ENCODE measurements at regions not wholly inside any gene's neighbourhood (a gene's known extent, or its start where the extent isn't known, plus 50 kb on each side); places are given as distances from the start of the nearest gene placed in this dataset.

GRCh38 chr16:6684076-6684673, 648.5 kb upstream of the RBFOX1 start:
- Mint-ChIP-seq H3K4me3 (no peak overlapping the region), H3K9me3 (peaks cover 12% of the 10 kb centered on the region), H3K27ac (no peak overlapping the region), H3K27me3 (no peaks in the 10 kb centered on the region), H3K36me3 (ENCODE audit: low read depth) (no peaks in the 10 kb centered on the region), H3K4me1 (no peaks in the 10 kb centered on the region)
- POLR2A ChIA-PET = no interaction called here
- CTCF ChIA-PET = interaction anchor here (0.6 kb wide), 1 partner anchor 110 kb away, joined by 3 read pairs; no protein-coding TSS in a partner anchor
- no peak for DNase-seq

DNA sequence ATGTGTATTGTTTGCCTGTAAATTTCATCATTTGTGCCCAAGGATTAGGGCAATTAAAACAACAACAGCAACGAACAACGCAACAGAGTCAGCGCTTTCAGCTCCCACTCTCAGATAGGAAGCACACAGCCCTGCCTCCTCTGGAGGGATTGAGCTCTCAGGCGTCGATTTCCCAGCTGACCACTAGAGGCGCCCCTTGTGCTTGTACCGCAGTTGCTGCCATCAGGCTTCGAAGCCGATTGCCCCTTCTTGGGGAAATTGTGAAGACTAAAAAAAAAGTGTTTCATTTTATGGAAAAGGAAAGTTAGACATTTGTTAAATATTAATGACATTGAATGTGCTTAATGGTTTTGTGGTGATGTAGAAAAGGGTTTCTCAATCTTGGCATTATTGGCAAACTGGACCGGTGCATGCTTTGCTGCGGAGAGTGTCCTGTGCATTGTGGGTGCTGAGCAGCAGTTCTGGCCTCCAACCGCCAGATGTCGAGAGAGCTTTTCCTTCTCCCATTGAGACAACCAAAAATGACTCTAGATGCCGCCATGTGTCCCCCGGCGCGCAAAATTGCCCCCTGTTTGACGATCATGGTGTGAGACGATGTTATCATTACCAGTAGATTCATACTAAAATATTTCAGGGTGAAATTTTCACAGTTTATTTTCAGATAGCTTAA, 650.4 kb upstream of the RBFOX1 start:
- Mint-ChIP-seq H3K27me3 (no peaks in the 10 kb centered on the region), H3K4me1 (no peaks in the 10 kb centered on the region), H3K36me3 (ENCODE audit: low read depth) (no peaks in the 10 kb centered on the region), H3K9me3 (no peaks in the 10 kb centered on the region), H3K4me3 (no peak overlapping the region), H3K27ac (no peak overlapping the region)
- DNase-seq = no peak
- ChIA-PET CTCF (interaction anchor here (0.7 to 1.8 kb wide), 3 partner anchors 9 to 17 kb away, joined by 3 to 8 read pairs (median 4); no protein-coding TSS in a partner anchor), POLR2A (no interaction called here)

DNA sequence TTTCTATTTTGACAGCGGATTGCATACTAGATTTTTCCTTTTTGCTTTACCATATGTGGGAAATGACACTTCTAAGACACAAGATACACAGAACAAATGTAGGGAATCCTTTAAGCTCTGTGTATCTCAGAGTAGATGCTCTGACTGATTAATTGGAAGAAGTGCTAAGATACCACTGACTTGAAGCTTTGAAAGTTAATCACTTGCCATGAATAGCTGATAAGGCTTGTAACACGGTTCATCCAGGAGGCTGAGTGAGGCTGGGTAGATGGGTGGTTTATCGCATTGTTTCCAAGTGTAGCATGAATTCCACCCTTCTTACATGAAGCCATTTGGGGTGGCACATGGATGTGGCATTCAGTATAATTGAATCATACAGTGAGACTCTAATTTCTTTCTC, 654.1 kb upstream of the RBFOX1 start:
- ChIA-PET POLR2A (no interaction called here), CTCF (no interaction called here)
- H3K9me3 Mint-ChIP-seq = peaks cover 10% of the 10 kb centered on the region

DNA sequence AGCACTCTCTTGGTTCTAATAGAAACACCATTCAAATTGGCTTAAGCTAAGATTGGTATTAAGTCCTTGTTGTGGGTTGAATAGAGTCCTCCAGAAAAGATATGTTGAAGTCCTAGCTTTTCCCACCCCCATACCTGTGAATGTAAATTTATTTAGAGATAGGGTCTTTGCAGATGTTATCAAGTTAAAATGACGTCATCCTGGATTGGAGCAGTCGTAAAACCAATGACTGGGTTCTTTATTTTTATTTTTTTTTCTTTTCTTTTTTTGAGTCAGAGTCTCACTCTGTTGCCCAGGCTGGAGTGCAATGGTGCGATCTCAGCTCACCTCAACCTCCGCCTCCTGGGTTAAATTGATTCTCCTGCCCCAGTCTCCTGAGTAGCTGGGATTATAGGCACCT, 658.6 kb upstream of the RBFOX1 start:
- Mint-ChIP-seq H3K27me3 (no peaks in the 10 kb centered on the region), H3K4me1 (no peaks in the 10 kb centered on the region), H3K36me3 (ENCODE audit: low read depth) (no peaks in the 10 kb centered on the region), H3K9me3 (peaks cover 22% of the 10 kb centered on the region), H3K27ac (no peak overlapping the region), H3K4me3 (no peak overlapping the region)
- CTCF ChIA-PET = no interaction called here
- POLR2A ChIA-PET = no interaction called here
- DNase-seq = no peak

More for the DNA sequence above, 654.1 kb upstream of the RBFOX1 start:
- H3K4me1 Mint-ChIP-seq = no peaks in the 10 kb centered on the region
- H3K4me3 Mint-ChIP-seq = no peak overlapping the region
- no peak for DNase-seq
- H3K27ac Mint-ChIP-seq = no peak overlapping the region
- no peaks in the 10 kb centered on the region for H3K36me3 Mint-ChIP-seq (ENCODE audit: low read depth)
- H3K27me3 Mint-ChIP-seq = no peaks in the 10 kb centered on the region

DNA sequence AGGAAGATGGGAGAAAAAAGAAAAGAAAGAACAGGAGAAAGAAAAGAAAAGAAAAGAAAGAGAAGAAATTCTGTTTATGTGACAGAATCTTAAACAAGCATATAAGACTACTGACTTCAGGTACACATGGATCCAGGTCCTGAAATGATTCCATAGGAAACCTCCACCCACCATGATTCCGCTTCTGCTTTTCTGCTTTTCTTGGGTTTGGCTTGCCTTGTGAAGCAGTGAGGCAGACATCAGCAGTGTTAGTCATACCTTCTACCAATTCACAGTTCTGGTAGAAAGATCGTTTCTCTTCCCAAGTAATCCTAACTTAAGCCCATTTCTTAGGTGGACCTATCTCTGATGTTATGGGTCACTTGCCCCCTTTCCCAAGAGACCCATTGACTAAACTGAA, 660.1 kb upstream of the RBFOX1 start:
- H3K9me3 Mint-ChIP-seq = peaks cover 22% of the 10 kb centered on the region
- POLR2A ChIA-PET = no interaction called here
- H3K27ac Mint-ChIP-seq = no peak overlapping the region
- no peaks in the 10 kb centered on the region for H3K36me3 Mint-ChIP-seq (ENCODE audit: low read depth)
- CTCF ChIA-PET = no interaction called here
- H3K4me3 Mint-ChIP-seq = no peak overlapping the region
- H3K27me3 Mint-ChIP-seq = no peaks in the 10 kb centered on the region
- no peak for DNase-seq
- H3K4me1 Mint-ChIP-seq = no peaks in the 10 kb centered on the region

DNA sequence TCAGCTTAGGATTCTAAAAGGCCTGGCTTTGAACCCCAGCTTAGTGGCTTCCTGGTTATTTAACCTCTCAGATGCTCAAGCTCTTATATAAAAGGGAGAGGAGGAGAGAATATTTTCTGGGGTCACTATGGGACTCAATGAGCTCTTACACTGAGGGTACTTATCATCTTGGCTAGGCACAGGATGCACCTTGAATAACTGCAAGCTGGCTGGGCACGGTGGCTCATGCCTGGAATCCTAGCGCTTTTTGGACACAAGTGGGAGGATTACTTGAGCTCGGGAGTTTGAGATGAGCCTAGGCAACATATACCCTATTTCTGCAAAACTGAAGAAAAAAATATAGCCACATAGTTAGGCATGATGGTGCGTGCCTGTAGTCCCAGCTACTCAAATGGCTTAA, 665.3 kb upstream of the RBFOX1 start:
- no peak overlapping the region for H3K4me3 Mint-ChIP-seq
- H3K27ac Mint-ChIP-seq = no peak overlapping the region
- no peaks in the 10 kb centered on the region for H3K27me3 Mint-ChIP-seq
- H3K9me3 Mint-ChIP-seq = peaks cover 15% of the 10 kb centered on the region
- CTCF ChIA-PET = interaction anchor here (2.0 kb wide), 1 partner anchor 15 kb away, joined by 8 read pairs; no protein-coding TSS in a partner anchor
- no peak for DNase-seq
- no peaks in the 10 kb centered on the region for H3K36me3 Mint-ChIP-seq (ENCODE audit: low read depth)
- no peaks in the 10 kb centered on the region for H3K4me1 Mint-ChIP-seq
- POLR2A ChIA-PET = no interaction called here

- no peak for DNase-seq
- Mint-ChIP-seq H3K9me3 (peaks cover 12% of the 10 kb centered on the region), H3K36me3 (ENCODE audit: low read depth) (no peaks in the 10 kb centered on the region), H3K27ac (no peak overlapping the region), H3K27me3 (no peaks in the 10 kb centered on the region), H3K4me3 (no peak overlapping the region), H3K4me1 (no peaks in the 10 kb centered on the region)
- CTCF ChIA-PET = interaction anchor here (1.0 kb wide), 1 partner anchor 17 kb away, joined by 4 read pairs; no protein-coding TSS in a partner anchor
- POLR2A ChIA-PET = no interaction called here
Observed at GRCh38 chr16:6665126-6665525, 667.5 kb upstream of the RBFOX1 start.

DNA sequence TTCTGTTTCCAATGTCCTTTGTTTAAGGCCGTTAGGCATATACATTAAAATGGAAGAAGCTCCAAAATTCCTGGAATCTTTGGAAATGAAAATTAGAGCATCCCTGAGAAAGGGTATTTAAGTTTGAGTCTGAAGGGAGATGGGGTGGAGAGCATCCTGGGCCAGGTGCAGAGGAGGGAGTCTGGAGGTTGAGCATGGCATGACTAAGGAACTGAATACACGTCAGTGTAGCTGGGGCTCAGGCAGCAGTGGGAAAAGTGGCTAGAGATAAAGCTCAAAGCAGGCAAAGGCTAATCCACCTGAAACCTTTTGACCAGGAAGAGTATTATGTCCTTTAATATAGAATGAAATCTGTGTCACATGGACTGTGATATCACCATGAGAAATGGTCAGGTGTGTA, 669.0 kb upstream of the RBFOX1 start:
- Mint-ChIP-seq H3K27me3 (no peaks in the 10 kb centered on the region), H3K9me3 (peaks cover 10% of the 10 kb centered on the region), H3K4me1 (no peaks in the 10 kb centered on the region), H3K36me3 (ENCODE audit: low read depth) (no peaks in the 10 kb centered on the region), H3K4me3 (no peak overlapping the region), H3K27ac (no peak overlapping the region)
- ChIA-PET CTCF (no interaction called here), POLR2A (no interaction called here)
- no peak for DNase-seq

- POLR2A ChIA-PET = no interaction called here
- Mint-ChIP-seq H3K4me3 (no peak overlapping the region), H3K27ac (no peak overlapping the region), H3K9me3 (peaks cover 2% of the 10 kb centered on the region), H3K4me1 (no peaks in the 10 kb centered on the region), H3K27me3 (no peaks in the 10 kb centered on the region), H3K36me3 (ENCODE audit: low read depth) (no peaks in the 10 kb centered on the region)
- CTCF ChIA-PET = no interaction called here
- no peak for DNase-seq
Observed at GRCh38 chr16:6656760-6657159, 675.9 kb upstream of the RBFOX1 start.

- POLR2A ChIA-PET = no interaction called here
- Mint-ChIP-seq H3K9me3 (peaks cover 7% of the 10 kb centered on the region), H3K4me3 (no peak overlapping the region), H3K27ac (no peak overlapping the region), H3K4me1 (no peaks in the 10 kb centered on the region), H3K36me3 (ENCODE audit: low read depth) (no peaks in the 10 kb centered on the region), H3K27me3 (no peaks in the 10 kb centered on the region)
- no peak for DNase-seq
- CTCF ChIA-PET = interaction anchor here (0.7 kb wide), 1 partner anchor 22 kb away, joined by 3 read pairs; no protein-coding TSS in a partner anchor
Observed at GRCh38 chr16:6646891-6647290, 685.8 kb upstream of the RBFOX1 start.

DNA sequence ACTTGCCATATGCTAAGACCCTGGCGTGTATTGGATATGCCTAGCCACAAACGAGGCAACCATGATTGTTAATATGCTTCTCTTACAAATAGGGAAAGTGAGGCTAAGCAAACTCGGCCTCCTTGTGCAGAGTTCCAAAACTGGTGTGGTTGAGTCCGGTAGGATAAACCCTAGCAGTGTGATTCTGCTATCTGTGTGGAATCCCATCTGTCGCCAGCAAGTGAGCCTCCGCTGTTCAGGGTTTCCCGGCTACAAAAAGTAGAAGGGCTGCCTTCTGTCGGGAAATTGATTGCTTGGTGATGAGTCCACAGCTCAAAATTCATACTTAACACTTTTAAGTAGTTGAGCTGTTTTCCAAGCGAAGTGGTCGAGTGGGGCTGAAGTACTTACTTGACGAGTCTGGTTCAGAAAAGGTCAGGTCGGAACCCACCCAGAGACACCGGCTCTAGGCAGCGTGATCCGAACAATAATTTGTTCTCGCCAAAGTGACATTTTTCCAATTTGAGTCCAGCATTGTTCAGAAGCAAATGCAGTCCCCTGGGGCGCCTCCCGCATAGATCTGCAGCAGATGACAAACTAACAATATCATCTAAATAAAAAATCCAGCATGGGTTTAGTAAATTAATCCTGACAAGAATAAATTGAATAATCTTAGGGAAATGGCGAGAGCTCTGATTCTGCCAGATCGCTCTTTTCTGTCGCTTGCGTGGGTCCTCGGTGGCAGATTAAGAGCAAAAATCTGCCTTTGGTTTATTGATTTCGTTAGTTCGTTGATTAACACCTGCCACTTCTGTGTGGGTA, 686.7 kb upstream of the RBFOX1 start:
- Mint-ChIP-seq H3K27me3 (no peaks in the 10 kb centered on the region), H3K27ac (no peak overlapping the region), H3K4me3 (no peak overlapping the region), H3K36me3 (ENCODE audit: low read depth) (no peaks in the 10 kb centered on the region), H3K9me3 (no peaks in the 10 kb centered on the region), H3K4me1 (no peaks in the 10 kb centered on the region)
- no peak for DNase-seq
- POLR2A ChIA-PET = no interaction called here
- CTCF ChIA-PET = no interaction called here

- DNase-seq = no peak
- Mint-ChIP-seq H3K4me3 (no peak overlapping the region), H3K4me1 (no peaks in the 10 kb centered on the region), H3K27me3 (no peaks in the 10 kb centered on the region), H3K27ac (no peak overlapping the region), H3K9me3 (no peaks in the 10 kb centered on the region), H3K36me3 (ENCODE audit: low read depth) (no peaks in the 10 kb centered on the region)
- ChIA-PET CTCF (no interaction called here), POLR2A (no interaction called here)
Observed at GRCh38 chr16:6644916-6645315, 687.7 kb upstream of the RBFOX1 start.

- Mint-ChIP-seq H3K36me3 (ENCODE audit: low read depth) (no peaks in the 10 kb centered on the region), H3K9me3 (no peaks in the 10 kb centered on the region), H3K27me3 (no peaks in the 10 kb centered on the region), H3K27ac (no peak overlapping the region), H3K4me3 (no peak overlapping the region), H3K4me1 (no peaks in the 10 kb centered on the region)
- ChIA-PET CTCF (interaction anchor here (0.6 to 1.4 kb wide), 6 partner anchors 12 to 627 kb away, joined by 3 to 8 read pairs (median 4); no protein-coding TSS in a partner anchor), POLR2A (no interaction called here)
- peak; percentile 39 for DNase-seq
Observed at GRCh38 chr16:6643080-6643686, 689.5 kb upstream of the RBFOX1 start.
